Heart right ventricle (tissue), 16 donors: ENCODE measurements at regions not wholly inside any gene's neighbourhood (a gene's known extent, or its start where the extent isn't known, plus 50 kb on each side); places are given as distances from the start of the nearest gene placed in this dataset.
A peak's percentile ranks its signal among the peaks of the same experiment; 100 is the strongest.
"Not testable (repeated sequence)": the region's sequence is repeated elsewhere in the genome, so short reads cannot be mapped to it uniquely, and the experiment has no call there.

Experiments used
- ATAC-seq, 8 donors: fragments of 200-7000 bp; cut with Tn5 transposase; one replicate each; pipeline ENCODE4 v1.9.1; 2020; ENCODE audit warnings: mild to moderate bottlenecking in 8 of 8, moderate library complexity in 8 of 8, moderate number of reproducible peaks in 1 of 8
- DNase-seq, 2 donors: peaks; one replicate each; pipeline ENCODE4 v3.0.0-alpha.2; 2020
- H3K27ac ChIP-seq, 10 donors: fragments of 200-600 bp; sonication (generic) in 2 of 10; one replicate each; pipeline versions ENCODE4 v1.5.0 to v1.8.0; 2020 to 2022; ENCODE audit warnings: mild to moderate bottlenecking in 3 of 10
- H3K27me3 ChIP-seq, 7 donors: fragments of 200-600 bp; one replicate each; pipeline ENCODE4 v1.8.0; 2021 to 2022; ENCODE audit warnings: mild to moderate bottlenecking in 2 of 7
- H3K36me3 ChIP-seq, 9 donors: fragments of 200-600 bp; sonication (generic) in 1 of 9; one replicate each; pipeline versions ENCODE4 v1.5.0 to v1.8.0; 2020 to 2022; ENCODE audit warnings: mild to moderate bottlenecking in 2 of 9
- H3K4me1 ChIP-seq, 9 donors: fragments of 200-600 bp; sonication (generic) in 1 of 9; one replicate each; pipeline versions ENCODE4 v1.5.0 to v1.8.0; 2020 to 2022; ENCODE audit warnings: mild to moderate bottlenecking in 4 of 9
- H3K4me3 ChIP-seq, 10 donors: fragments of 200-600 bp; sonication (generic) in 2 of 10; one replicate each; pipeline versions ENCODE4 v1.5.0 to v1.8.0; 2020 to 2022; ENCODE audit warnings: mild to moderate bottlenecking in 7 of 10, moderate library complexity in 2 of 10
- H3K9me3 ChIP-seq, 11 donors: fragments of 200-600 bp in 10 of 11; sonication (generic) in 2 of 11; one replicate each; pipeline versions ENCODE4 v1.5.0 to v1.8.0; 2013 to 2022; ENCODE audit warnings: mild to moderate bottlenecking in 2 of 11, control low read depth in 1 of 11, moderate library complexity in 1 of 11
- CTCF ChIP-seq, 9 donors: fragments of 200-600 bp; sonication (generic) in 2 of 9; IDR thresholded peaks; one replicate each; pipeline versions ENCODE4 v1.5.0 to v1.8.0; 2021 to 2022; ENCODE audit warnings: antibody characterized with exemption in 9 of 9, mild to moderate bottlenecking in 5 of 9, moderate library complexity in 1 of 9
- WGBS, 2 donors: extraction: QIAGEN DNeasy Blood & Tissue Kit; methylation state at CpG; one replicate each; pipeline ENCODE4 v1.1.7; 2013; ENCODE audit warnings: inconsistent platforms in 1 of 2; 5-methylcytosine and 5-hydroxymethylcytosine counted together
- intact Hi-C, 10 donors: fragments of 100-400 bp; cut with DNase I; formaldehyde crosslinking; loops; one replicate each; pipeline versions ENCODE4 v1.11.1 to v1.14.2; 2022
- donor health status: Arrhythmogenic right ventricular cardiomyopathy.
- donor health status: ischemic (EF 13 %, LVEDD 7.1; RV severe dilation, severe dysfunction).
- donor health status: healthy with polysubstance abuse.
- donor health status: DM: no; HTN: yes; CAD: no.
- donor health status: DM: no; HTN: no; CAD: no.
- donor health status: ischemic (EF 25% LVEDD 6.9; RV normal size, moderate dysfunction).
- donor health status: ischemic (EF 25% LVEDD 5.7; RV mildly dilated, moderate dysfunction).
- donor health status: healthy.
- donor health status: DM: yes; HTN: yes; CAD: no.
- donor health status: Ischemic cardiomyopathy.
- donor health status: ischemic (EF 35%, LVEDD 5.7; RV mildly dilated, moderate dysfunction).
- donor health status: nonischemic (EF 11% LVEDD 7.7; RV severe dilation, severe dysfunction).
- donor health status: DM: yes; HTN: yes; CAD: no.
- donor health status: PGD.
- donor health status: ischemic (EF 29% LVEDD 5.4; RV normal size, mild dysfunction).
- donor health status: nonischemic (EF 23%, LVEDD 6.1; RV moderate dilation, normal function).

- Histone ChIP-seq H3K9me3 (no peaks in the 10 kb centered on the region), H3K4me1 (peaks cover 0 to 15% (median 0%) of the 10 kb centered on the region in 9 donors), H3K36me3 (no peaks in the 10 kb centered on the region), H3K27ac (peak overlapping the region in 6 of 10 donors; percentile 35 to 68 (median 58)), H3K27me3 (peaks cover 0 to 26% (median 0%) of the 10 kb centered on the region in 7 donors), H3K4me3 (no peak overlapping the region)
- DNase-seq: peak in 1 of 2 donors; percentile 41
- ATAC-seq: peak in 7 of 8 donors; percentile 74 to 83 (median 79)
- 60 to 74% methylated on average over 7 of the region's 7 CpGs for WGBS, 2 donors
- no peak for TF ChIP-seq CTCF (IDR thresholded peaks at IDR 0.05)
- intact Hi-C loops: loop anchor here in 1 of 10 donors (5.0 kb wide), 1 partner anchor 45 kb away; no protein-coding TSS in a partner anchor
Measured at GRCh38 chrX:13377550-13377934, 57.7 kb upstream of the ATXN3L start.

GRCh38 chrX:13376857-13377549, 57.1 kb upstream of the ATXN3L start:
- no peaks in the 10 kb centered on the region for H3K36me3 ChIP-seq
- peak overlapping the region in 6 of 10 donors; percentile 35 to 68 (median 58) for H3K27ac ChIP-seq
- 40 to 42% methylated on average over 9 of the region's 9 CpGs for WGBS, 2 donors
- H3K9me3 ChIP-seq: no peaks in the 10 kb centered on the region
- peaks cover 0 to 26% (median 0%) of the 10 kb centered on the region in 7 donors for H3K27me3 ChIP-seq
- peaks cover 0 to 15% (median 0%) of the 10 kb centered on the region in 9 donors for H3K4me1 ChIP-seq
- ATAC-seq (peak in 7 of 8 donors; percentile 39 to 83 (median 63)), DNase-seq (peak in 1 of 2 donors; percentile 28)
- no peak for TF ChIP-seq CTCF (IDR thresholded peaks at IDR 0.05)
- no peak overlapping the region for H3K4me3 ChIP-seq
- intact Hi-C loops: loop anchor here in 1 of 10 donors (5.0 kb wide), 1 partner anchor 45 kb away; no protein-coding TSS in a partner anchor

GRCh38 chrX:13375596-13375995, 55.7 kb upstream of the ATXN3L start:
- not testable (repeated sequence) for DNase-seq, ATAC-seq, H3K27ac ChIP-seq, H3K9me3 ChIP-seq, H3K36me3 ChIP-seq, H3K4me3 ChIP-seq
- intact Hi-C loops: loop anchor here in 1 of 10 donors (5.0 kb wide), 1 partner anchor 47 kb away; no protein-coding TSS in a partner anchor
- H3K27me3 ChIP-seq: peaks cover 0 to 24% (median 0%) of the 10 kb centered on the region in 7 donors
- peaks cover 0 to 15% (median 0%) of the 10 kb centered on the region in 9 donors for H3K4me1 ChIP-seq
- 96 to 97% methylated on average over 8 of the region's 8 CpGs for WGBS, 2 donors

- TF ChIP-seq CTCF (IDR thresholded peaks at IDR 0.05): no peak
- ATAC-seq (no peak), DNase-seq (no peak)
- H3K36me3 ChIP-seq: no peaks in the 10 kb centered on the region
- 70 to 75% methylated on average over 2 of the region's 2 CpGs for WGBS, 2 donors
- H3K4me3 ChIP-seq: no peak overlapping the region
- peaks cover 0 to 15% (median 0%) of the 10 kb centered on the region in 9 donors for H3K4me1 ChIP-seq
- no peaks in the 10 kb centered on the region for H3K9me3 ChIP-seq
- H3K27me3 ChIP-seq: peaks cover 0 to 31% (median 0%) of the 10 kb centered on the region in 7 donors
- intact Hi-C loops: no loop called here
- peak overlapping the region in 4 of 10 donors; percentile 9 to 48 (median 35) for H3K27ac ChIP-seq
Measured at GRCh38 chrX:13374364-13374763, 54.5 kb upstream of the ATXN3L start.
